ENCODE measurements at regions not wholly inside any gene's neighbourhood (a gene's known extent, or its start where the extent isn't known, plus 50 kb on each side); places are given as distances from the start of the nearest gene placed in this dataset.

- DNase-seq: no peak
Measured at GRCh38 chr3:81947359-81947758, 185.9 kb upstream of the GBE1 start.

DNA sequence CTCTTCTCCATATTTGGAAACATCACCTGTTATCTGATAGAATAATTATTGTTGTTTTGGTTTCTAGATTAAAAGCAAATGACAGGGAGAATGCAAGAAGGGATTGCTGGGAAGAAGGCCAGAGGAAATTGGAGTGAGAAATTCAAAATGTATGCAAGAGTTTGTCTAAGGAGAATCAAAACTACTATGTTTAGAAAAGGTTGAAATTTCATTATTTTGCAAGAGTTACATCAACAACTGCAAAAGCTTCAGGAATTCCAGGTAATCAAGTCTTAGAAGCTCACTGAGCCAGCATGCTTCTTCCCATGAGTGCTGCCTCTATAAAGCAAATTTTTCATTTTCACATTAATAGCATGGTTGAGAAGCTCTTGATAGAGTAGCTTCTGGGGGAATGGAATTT, 177.2 kb upstream of the GBE1 start:
- DNase-seq: no peak

GRCh38 chr3:81936817-81937216, 175.4 kb upstream of the GBE1 start:
- no peak for DNase-seq

GRCh38 chr3:81932681-81933080, 171.2 kb upstream of the GBE1 start:
- no peak for DNase-seq

DNA sequence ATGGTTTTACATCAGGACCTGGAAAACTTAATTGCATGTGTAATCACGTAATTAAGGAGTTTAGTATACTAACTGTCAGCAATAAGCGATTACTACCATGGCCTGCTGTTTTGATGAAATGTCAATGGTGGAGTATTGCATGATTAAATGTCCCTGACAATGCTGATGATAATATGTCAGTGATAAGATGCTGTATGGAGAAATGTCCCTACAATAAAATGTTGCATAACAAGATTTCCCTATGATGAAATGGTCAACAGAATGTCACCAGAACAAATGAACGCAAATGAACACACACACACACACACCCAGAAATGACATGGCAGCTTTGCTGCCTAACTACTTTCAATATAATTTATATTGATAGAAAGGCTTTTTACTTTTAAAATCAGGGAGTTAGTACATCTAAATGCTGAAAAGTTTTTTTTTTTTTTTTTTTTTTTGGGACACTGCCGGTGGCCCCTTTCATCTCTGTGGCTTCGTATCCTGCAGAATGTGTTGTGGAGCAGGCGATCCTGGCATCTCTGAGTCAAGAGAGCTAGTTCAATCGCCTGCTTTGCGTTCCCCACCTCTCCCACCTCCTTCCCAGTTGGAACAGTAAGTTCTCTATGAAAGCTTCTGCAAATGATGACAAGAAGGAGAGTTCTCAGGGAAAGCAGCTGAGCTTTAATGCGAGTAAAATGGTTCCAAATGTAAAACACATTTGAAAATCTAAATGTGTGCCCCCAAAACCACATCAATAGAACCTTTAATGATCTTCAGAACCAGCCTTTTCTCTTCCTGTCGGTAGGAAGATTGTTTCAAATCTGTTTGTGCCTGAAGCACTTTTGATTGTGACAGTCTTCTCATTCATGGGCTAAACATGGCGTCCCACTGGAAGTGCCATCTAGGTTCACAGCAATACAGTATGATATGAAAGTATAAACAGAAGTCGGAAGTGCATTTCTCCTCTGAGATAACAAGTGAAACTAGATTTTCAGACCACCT, 170.1 kb upstream of the GBE1 start:
- DNase-seq: no peak

DNA sequence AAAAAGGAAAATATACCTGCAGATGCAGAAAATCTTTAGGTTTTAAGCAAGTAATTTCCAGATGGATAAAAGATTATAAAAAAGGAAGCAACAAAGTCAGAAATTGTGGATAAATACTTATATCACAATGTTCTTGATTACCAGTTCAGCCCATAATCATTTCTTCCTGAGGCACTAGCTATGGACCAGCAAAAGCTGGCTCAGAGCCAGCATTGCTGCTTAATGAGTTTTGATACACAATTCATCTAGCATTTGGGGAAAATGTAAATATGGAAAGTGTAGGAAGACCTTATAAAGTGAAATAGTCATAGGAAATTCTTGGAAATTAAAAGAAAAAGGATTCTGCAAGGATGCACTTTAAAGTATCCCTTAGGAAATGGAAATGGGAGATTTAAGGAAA, 168.3 kb upstream of the GBE1 start:
- no peak for DNase-seq

GRCh38 chr3:81927811-81928210, 166.4 kb upstream of the GBE1 start:
- DNase-seq: no peak

GRCh38 chr3:81925385-81925784, 163.9 kb upstream of the GBE1 start:
- no peak for DNase-seq

DNA sequence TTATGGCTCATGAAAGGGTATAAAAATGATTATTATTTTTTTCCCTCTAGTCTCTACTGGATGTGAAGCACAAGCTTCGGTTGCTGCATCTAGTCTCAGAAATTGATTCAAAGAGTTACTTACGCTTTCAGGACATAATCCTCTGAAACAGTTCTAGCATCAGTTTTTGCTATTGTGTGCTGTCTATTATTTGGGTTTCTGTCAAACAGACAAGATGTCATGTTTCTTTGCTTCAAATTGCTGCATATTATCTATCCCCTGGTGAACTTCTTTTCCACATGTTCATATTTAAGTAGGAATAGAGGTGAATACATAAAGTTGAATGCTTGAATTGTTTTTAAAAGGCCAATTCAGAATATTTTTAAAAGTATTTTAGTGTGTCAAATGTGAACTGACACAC, 161.6 kb upstream of the GBE1 start:
- DNase-seq: no peak

- DNase-seq: no peak
Measured at GRCh38 chr3:81922404-81922803, 161.0 kb upstream of the GBE1 start.

DNA sequence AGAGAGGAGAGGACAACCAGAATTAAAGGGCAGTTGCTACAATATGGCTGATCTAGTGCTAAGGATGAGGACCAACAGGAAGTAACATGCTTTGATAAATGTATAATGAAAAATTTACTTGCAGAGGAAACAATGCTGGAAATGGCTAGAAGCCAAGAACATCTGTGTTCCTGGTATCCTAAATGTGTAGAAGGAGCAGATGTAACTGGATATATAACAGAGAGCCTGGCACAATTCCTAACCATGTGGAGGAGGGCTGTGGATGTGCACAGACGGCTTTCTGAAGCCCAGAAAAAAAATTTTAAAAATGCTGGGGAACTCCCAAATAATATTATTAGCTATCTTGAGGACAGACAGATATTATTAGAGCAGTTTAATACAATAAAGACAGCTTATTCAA, 159.4 kb upstream of the GBE1 start:
- DNase-seq: no peak

- DNase-seq: no peak
Measured at GRCh38 chr3:81916890-81917289, 155.4 kb upstream of the GBE1 start.

DNA sequence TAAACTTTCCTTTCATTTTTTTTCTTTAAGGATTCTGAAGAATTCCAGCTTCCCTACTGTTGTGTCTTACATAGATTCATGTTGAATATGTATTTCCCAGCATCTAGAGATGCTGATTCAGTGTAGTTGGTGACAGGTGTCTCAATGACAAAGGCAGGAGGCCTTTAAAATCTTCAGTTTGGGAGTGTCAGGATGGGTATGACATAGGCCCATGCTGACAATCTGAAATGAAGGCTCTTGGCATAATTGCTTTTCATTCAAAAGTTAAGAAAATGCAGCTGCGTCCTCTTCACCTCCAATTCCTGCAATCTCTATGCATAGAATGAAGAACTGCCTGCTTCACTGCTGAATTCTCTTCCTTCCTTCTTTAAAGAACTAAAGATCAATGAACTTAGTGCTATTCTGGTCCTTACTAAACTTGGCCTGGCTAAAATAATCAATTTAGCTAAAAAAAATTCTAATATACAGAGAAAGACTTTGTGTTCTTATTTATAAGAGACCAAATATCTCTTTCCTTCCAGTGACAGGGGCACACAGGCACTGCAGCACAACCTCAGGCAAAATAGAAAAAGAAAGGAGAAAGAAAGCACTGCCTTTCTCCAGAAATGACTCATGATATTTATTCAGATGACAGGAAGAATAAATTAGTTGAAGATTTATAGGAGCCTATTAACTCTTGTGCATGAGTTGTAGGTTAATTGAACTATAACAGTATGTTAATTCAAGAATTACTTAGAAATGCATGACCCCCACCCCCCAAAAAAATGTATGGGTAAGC, 152.6 kb upstream of the GBE1 start:
- no peak for DNase-seq

DNA sequence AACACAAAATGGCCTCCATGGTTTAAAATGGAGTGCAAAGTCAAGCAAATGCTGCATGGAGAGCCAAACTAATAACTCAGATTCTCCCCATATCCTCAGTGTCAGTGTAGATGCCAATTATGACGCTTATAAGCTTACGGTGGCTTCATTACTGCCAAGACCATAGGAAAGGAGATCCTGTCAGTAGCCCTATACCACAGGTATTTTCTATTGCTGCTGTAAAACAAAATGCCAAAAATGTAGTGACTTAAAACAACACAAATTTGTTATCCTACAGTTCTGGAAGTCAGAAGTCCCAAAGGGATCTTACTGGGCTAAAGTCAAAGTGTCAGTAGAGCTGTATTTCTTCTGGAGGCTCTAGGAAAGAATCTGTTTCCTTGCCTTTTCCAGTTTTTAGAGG, 149.8 kb upstream of the GBE1 start:
- no peak for DNase-seq

GRCh38 chr3:81910244-81910852, 148.9 kb upstream of the GBE1 start:
- DNase-seq: no peak

DNA sequence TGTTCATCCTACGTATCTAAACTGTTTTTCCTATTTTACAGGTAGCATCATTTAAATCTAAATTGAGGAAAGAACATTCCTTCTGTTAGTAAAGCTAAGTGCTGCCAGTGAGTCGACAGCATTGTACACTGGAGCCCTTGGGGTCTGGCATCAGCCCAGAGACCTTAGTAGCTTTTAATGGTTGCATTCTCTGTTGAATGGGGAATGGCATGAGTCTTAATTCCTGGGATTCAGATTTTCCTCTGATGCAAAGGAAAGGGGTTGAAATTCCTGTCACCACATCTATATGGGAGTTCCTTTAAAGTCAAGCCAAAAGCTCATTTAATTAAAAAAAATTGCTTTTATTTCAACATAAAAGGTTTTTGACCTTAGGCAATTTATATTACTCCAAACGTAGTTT, 148.4 kb upstream of the GBE1 start:
- DNase-seq: no peak

DNA sequence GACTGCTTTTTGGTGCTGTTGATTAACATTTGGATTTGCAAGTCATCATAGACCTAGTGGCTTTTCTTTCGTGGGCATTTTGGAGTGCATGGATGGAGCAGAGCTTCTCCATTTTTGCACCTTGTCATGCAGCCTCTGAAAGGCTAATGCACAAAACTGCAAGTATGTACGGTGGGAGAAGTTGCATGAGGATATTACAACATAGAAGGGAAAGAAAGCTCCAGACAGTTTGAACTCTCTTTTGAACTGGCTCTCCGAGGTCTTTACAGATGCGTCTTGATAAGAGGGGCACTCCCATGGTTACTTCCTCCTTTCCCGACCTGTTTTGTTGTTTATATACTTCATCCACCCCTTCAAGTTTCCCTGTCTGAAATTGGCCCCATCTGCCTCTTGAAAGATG, 147.1 kb upstream of the GBE1 start:
- no peak for DNase-seq

- DNase-seq: no peak
Measured at GRCh38 chr3:81898336-81898735, 136.9 kb upstream of the GBE1 start.

DNA sequence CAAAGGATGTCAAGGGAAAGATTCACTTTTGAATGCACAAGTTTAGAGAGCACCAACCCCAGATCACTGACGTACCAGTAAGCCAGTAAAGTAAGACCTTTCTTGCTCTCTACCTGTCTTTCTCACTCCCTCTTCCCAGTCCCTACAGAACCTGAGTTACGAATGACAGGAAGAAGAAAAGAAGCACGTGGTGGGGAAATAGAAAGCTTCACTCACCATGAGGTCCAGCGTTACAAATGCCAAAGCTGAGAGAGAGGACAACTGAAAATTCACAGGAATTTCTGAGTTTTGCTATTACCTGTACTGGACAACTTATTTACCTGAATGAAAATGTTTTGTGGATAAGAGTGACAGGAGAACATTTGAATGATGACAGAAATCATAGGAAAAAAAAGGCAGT, 133.2 kb upstream of the GBE1 start:
- DNase-seq: no peak

GRCh38 chr3:81891055-81891895, 129.8 kb upstream of the GBE1 start:
- DNase-seq: no peak

DNA sequence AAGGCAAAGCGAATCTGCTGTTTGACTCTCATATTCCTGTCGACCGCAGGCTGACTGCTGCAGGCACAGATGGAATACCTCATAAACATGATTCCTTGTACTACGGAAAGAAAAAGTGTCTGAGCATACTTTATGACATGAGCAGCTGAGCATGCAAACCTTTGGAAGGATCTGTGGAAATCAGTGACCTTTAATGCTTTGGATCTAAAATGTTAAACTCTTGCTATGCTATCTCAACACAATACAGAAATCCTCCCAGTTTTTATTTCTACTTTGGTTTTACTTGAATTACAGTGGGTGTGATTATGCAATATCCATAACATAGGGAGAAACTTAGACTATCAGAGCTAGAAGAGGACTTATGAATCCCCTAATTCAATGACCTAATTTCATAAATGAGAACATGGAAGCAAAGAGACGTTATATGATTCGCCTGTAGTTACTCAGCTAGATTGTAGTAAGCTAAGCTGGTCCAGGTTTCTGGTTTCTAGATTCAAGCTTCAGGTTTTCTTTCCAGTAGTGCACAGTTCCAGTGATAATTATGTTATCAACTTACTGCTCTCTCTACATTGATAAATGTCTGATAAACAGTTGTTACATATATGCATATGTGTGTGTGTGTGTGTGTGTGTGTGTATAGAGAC, 127.6 kb upstream of the GBE1 start:
- DNase-seq: no peak

DNA sequence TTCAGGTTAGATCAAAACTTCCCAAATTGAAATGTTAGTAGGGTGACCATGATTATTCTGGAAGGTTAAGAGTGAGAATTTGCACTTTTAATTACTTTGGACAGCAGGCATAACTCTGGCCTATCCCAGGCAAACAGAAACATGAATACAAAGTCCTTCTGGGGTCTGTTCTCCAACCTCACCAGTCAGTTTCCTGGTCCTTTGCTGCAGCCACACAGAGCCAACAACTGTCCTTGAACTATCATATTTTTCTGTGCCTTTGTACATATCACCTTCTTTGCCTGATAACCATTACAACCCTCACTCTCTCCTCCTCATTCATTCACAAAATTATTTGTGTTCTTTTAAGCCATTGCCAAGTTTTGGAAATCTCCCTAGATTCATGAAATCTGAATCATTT, 126.0 kb upstream of the GBE1 start:
- DNase-seq: no peak
